Progenitor cell of endocrine pancreas (in vitro differentiated cells): ENCODE measurements at regions not wholly inside any gene's neighbourhood (a gene's known extent, or its start where the extent isn't known, plus 50 kb on each side); places are given as distances from the start of the nearest gene placed in this dataset.
A peak's percentile ranks its signal among the peaks of the same experiment; 100 is the strongest.
"Not testable (repeated sequence)": the region's sequence is repeated elsewhere in the genome, so short reads cannot be mapped to it uniquely, and the experiment has no call there.

Experiments used
- DNase-seq: peaks from one replicate; pipeline ENCODE4 v3.0.0; 2021; ENCODE audit warnings: low spot score; ENCODE audit not compliant: unreplicated experiment
- H3K27ac Mint-ChIP-seq: 2 replicates; pipeline ENCODE4 v1.8.0; 2021; ENCODE audit warnings: mild to moderate bottlenecking, moderate library complexity, mixed read lengths
- H3K27me3 Mint-ChIP-seq: 2 replicates; pipeline ENCODE4 v1.8.0; 2021; ENCODE audit warnings: mixed read lengths
- H3K36me3 Mint-ChIP-seq: 2 replicates; pipeline ENCODE4 v1.8.0; 2022; ENCODE audit warnings: mixed read lengths; ENCODE audit not compliant: insufficient read depth
- H3K4me1 Mint-ChIP-seq: 2 replicates; pipeline ENCODE4 v1.8.0; 2021; ENCODE audit warnings: low read depth, mixed read lengths
- H3K4me3 Mint-ChIP-seq: 2 replicates; pipeline ENCODE4 v1.8.0; 2021; ENCODE audit warnings: low read depth, mild to moderate bottlenecking, moderate library complexity, mixed read lengths
- H3K9me3 Mint-ChIP-seq: 2 replicates; pipeline ENCODE4 v1.8.0; 2021; ENCODE audit warnings: low read depth, mixed read lengths
- TF ChIP-seq, protein P1 (sequence below): fragments of 200-600 bp; sonication (generic); IDR thresholded peaks from one replicate; pipeline ENCODE4 v1.5.0; 2021; ENCODE audit warnings: antibody characterized with exemption, mild to moderate bottlenecking; ENCODE audit not compliant: unreplicated experiment

- not testable (repeated sequence) for H3K36me3 Mint-ChIP-seq, H3K27ac Mint-ChIP-seq, H3K4me3 Mint-ChIP-seq, H3K4me1 Mint-ChIP-seq, H3K27me3 Mint-ChIP-seq, H3K9me3 Mint-ChIP-seq, DNase-seq
These were observed 288.9 kb upstream of the PLGLB2 start for GRCh38 chr2:87458938-87459337.

DNA sequence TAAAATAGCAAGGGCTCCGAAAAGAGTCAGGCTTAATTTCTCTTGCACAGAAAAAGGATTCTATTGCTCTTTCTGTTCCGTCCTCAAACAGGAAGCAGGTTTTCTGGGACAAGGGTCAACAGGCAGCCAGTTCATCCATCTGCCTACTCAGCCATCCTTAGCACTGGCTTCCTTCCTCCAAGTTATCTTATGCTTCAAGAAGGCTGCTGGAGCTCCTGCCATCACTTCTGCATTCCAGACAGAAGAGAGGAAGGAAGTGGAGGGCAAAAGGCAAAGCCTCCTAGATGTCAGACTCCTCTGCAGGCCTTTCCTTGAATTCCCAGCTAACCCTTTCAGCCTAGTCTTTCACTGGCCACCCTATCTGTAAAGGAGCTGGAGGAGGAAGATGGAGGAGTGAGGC is 287.8 kb upstream of the PLGLB2 start:
- not testable (repeated sequence) for DNase-seq, H3K4me1 Mint-ChIP-seq, H3K9me3 Mint-ChIP-seq, H3K27ac Mint-ChIP-seq, H3K4me3 Mint-ChIP-seq, H3K27me3 Mint-ChIP-seq, H3K36me3 Mint-ChIP-seq

- H3K27me3 Mint-ChIP-seq, H3K4me3 Mint-ChIP-seq, H3K27ac Mint-ChIP-seq, DNase-seq, H3K4me1 Mint-ChIP-seq, H3K9me3 Mint-ChIP-seq, H3K36me3 Mint-ChIP-seq: not testable (repeated sequence)
These were observed 287.2 kb upstream of the PLGLB2 start for GRCh38 chr2:87460662-87461061.

DNA sequence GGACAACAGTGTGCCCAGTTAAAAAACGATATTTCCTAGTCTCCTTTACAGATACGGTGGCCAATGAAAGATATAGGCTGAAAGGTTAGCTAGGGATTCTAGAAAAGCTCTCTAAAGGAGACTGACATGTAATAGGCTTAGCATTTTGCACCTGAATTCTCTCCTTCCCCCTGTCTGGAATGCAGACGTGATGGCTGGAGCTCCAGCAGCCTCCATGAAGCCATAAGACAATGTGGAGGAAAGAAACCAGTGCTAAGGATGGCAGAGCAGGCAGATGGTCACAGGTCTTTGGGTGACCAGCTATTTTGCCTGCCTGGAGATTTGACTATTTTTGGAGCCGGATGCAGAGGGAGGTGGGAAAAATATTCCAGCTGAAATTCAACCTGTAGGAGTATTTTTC is 286.2 kb upstream of the PLGLB2 start:
- H3K9me3 Mint-ChIP-seq, H3K4me1 Mint-ChIP-seq, H3K36me3 Mint-ChIP-seq, H3K27ac Mint-ChIP-seq, H3K4me3 Mint-ChIP-seq, H3K27me3 Mint-ChIP-seq, DNase-seq: not testable (repeated sequence)

DNA sequence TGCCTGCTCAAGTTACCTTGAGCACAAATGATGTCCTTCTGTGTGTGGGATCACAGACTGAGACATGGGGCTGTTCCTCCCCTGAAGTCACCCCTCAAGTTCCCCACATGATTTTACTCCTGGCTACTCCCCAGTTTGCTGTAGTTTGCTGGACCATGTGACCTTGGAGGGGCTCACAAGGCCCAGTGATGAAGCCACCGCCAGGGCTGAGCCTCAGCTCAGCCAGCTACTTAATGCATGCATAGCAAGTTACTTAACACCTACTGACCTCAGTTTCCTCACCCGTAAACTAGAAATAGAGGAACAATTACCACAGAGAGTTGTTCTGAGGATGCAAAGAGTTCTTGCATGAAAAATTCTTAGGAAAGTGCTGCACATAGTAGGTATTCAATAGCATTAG is 283.7 kb upstream of the PLGLB2 start:
- not testable (repeated sequence) for H3K36me3 Mint-ChIP-seq, H3K4me1 Mint-ChIP-seq, H3K9me3 Mint-ChIP-seq, H3K27ac Mint-ChIP-seq, DNase-seq, H3K4me3 Mint-ChIP-seq, H3K27me3 Mint-ChIP-seq

GRCh38 chr2:87465730-87466129 is 282.2 kb upstream of the PLGLB2 start:
- not testable (repeated sequence) for H3K9me3 Mint-ChIP-seq, H3K27me3 Mint-ChIP-seq, H3K4me1 Mint-ChIP-seq

DNA sequence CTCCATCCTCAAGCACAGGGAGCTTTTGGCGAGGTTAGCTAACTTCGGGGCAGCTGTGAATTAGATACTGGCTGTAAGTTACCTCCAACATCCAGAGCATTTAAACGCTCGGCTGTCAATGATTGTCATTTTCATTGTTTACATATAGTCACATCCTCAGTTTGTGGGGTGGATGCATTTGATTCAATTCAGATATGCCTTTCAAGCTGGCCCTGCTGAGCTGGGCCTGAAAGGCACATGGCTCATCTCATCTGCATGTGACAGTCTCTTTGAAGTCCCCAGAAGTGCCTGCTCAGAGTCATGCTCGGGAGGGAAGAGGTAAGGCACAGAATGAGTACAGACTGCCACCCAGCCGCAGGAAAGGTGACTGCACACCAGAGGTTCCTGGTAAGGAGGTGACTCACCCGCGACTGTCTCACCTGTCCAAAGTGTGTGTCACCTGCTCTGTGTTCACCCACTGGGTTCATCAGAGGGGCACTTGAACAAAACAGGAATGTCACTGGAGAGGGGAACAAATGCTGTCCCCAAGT is 281.2 kb upstream of the PLGLB2 start:
- not testable (repeated sequence) for DNase-seq, H3K4me3 Mint-ChIP-seq, H3K36me3 Mint-ChIP-seq, H3K4me1 Mint-ChIP-seq, H3K27ac Mint-ChIP-seq, H3K27me3 Mint-ChIP-seq, H3K9me3 Mint-ChIP-seq
- TF ChIP-seq, protein P1, sequence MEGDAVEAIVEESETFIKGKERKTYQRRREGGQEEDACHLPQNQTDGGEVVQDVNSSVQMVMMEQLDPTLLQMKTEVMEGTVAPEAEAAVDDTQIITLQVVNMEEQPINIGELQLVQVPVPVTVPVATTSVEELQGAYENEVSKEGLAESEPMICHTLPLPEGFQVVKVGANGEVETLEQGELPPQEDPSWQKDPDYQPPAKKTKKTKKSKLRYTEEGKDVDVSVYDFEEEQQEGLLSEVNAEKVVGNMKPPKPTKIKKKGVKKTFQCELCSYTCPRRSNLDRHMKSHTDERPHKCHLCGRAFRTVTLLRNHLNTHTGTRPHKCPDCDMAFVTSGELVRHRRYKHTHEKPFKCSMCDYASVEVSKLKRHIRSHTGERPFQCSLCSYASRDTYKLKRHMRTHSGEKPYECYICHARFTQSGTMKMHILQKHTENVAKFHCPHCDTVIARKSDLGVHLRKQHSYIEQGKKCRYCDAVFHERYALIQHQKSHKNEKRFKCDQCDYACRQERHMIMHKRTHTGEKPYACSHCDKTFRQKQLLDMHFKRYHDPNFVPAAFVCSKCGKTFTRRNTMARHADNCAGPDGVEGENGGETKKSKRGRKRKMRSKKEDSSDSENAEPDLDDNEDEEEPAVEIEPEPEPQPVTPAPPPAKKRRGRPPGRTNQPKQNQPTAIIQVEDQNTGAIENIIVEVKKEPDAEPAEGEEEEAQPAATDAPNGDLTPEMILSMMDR = peak; percentile 39

More at GRCh38 chr2:87465730-87466129, 282.2 kb upstream of the PLGLB2 start:
- DNase-seq, H3K36me3 Mint-ChIP-seq, H3K27ac Mint-ChIP-seq, H3K4me3 Mint-ChIP-seq: not testable (repeated sequence)

GRCh38 chr2:87468429-87468981 is 279.4 kb upstream of the PLGLB2 start:
- H3K4me3 Mint-ChIP-seq, H3K4me1 Mint-ChIP-seq, H3K27ac Mint-ChIP-seq, H3K27me3 Mint-ChIP-seq, DNase-seq, H3K36me3 Mint-ChIP-seq, H3K9me3 Mint-ChIP-seq: not testable (repeated sequence)

GRCh38 chr2:87469180-87470151 is 278.4 kb upstream of the PLGLB2 start:
- H3K4me3 Mint-ChIP-seq, H3K4me1 Mint-ChIP-seq, H3K36me3 Mint-ChIP-seq, DNase-seq, H3K9me3 Mint-ChIP-seq, H3K27ac Mint-ChIP-seq, H3K27me3 Mint-ChIP-seq: not testable (repeated sequence)

- DNase-seq, H3K9me3 Mint-ChIP-seq, H3K27ac Mint-ChIP-seq, H3K4me3 Mint-ChIP-seq, H3K4me1 Mint-ChIP-seq, H3K27me3 Mint-ChIP-seq, H3K36me3 Mint-ChIP-seq: not testable (repeated sequence)
These were observed 277.2 kb upstream of the PLGLB2 start for GRCh38 chr2:87470381-87471380.
